ENCODE measurements at regions not wholly inside any gene's neighbourhood (a gene's known extent, or its start where the extent isn't known, plus 50 kb on each side); places are given as distances from the start of the nearest gene placed in this dataset.

- 69% methylated on average over 4 of the region's 4 CpGs for WGBS
- H3K36me3 ChIP-seq, result no peaks in the 10 kb centered on the region
- H3K4me3 ChIP-seq, result no peak overlapping the region
- no peak for DNase-seq (ENCODE audit: low spot score in 2 of 2)
- no peak overlapping the region for H3K27ac ChIP-seq
- no peaks in the 10 kb centered on the region for H3K9me3 ChIP-seq
- no peaks in the 10 kb centered on the region for H3K4me1 ChIP-seq
- no peaks in the 10 kb centered on the region for H3K27me3 ChIP-seq
- TF ChIP-seq POLR2A (IDR thresholded peaks at IDR 0.05) (no peak), EP300 (IDR thresholded peaks at IDR 0.05) (no peak), POLR2AphosphoS5 (IDR thresholded peaks at IDR 0.05) (no peak), CTCF (IDR thresholded peaks at IDR 0.05) (no peak)
Measured at GRCh38 chr1:101406271-101406670, 169.5 kb downstream of the S1PR1 start.

GRCh38 chr1:101406681-101407080 lies 169.9 kb downstream of the S1PR1 start:
- no peak for DNase-seq (ENCODE audit: low spot score in 2 of 2)
- WGBS, result 86% methylated on average over 1 of the region's 1 CpG
- H3K27me3 ChIP-seq, result no peaks in the 10 kb centered on the region
- H3K9me3 ChIP-seq, result no peaks in the 10 kb centered on the region
- H3K4me3 ChIP-seq, result no peak overlapping the region
- TF ChIP-seq CTCF (IDR thresholded peaks at IDR 0.05) (no peak), POLR2A (IDR thresholded peaks at IDR 0.05) (no peak), EP300 (IDR thresholded peaks at IDR 0.05) (no peak)
- no peaks in the 10 kb centered on the region for H3K4me1 ChIP-seq
- no peaks in the 10 kb centered on the region for H3K36me3 ChIP-seq
- H3K27ac ChIP-seq, result no peak overlapping the region

GRCh38 chr1:101407505-101408211 lies 170.8 kb downstream of the S1PR1 start:
- Histone ChIP-seq H3K36me3 (no peaks in the 10 kb centered on the region), H3K4me1 (no peaks in the 10 kb centered on the region), H3K4me3 (no peak overlapping the region), H3K9me3 (no peaks in the 10 kb centered on the region), H3K27ac (no peak overlapping the region), H3K27me3 (no peaks in the 10 kb centered on the region)
- DNase-seq (ENCODE audit: low spot score in 2 of 2), result no peak
- whole genome bisulfite sequencing, result 38% methylated on average over 2 of the region's 2 CpGs
- TF ChIP-seq CTCF (IDR thresholded peaks at IDR 0.05) (no peak), EP300 (IDR thresholded peaks at IDR 0.05) (no peak), POLR2AphosphoS5 (IDR thresholded peaks at IDR 0.05) (no peak), POLR2A (IDR thresholded peaks at IDR 0.05) (no peak)

- H3K9me3 ChIP-seq, result no peaks in the 10 kb centered on the region
- TF ChIP-seq EP300 (IDR thresholded peaks at IDR 0.05) (no peak), CTCF (IDR thresholded peaks at IDR 0.05) (no peak), POLR2AphosphoS5 (IDR thresholded peaks at IDR 0.05) (no peak), POLR2A (IDR thresholded peaks at IDR 0.05) (no peak)
- DNase-seq (ENCODE audit: low spot score in 2 of 2), result no peak
Measured at GRCh38 chr1:101408212-101409042, 171.6 kb downstream of the S1PR1 start.

GRCh38 chr1:101409102-101409501 lies 172.3 kb downstream of the S1PR1 start:
- Histone ChIP-seq H3K36me3 (no peaks in the 10 kb centered on the region), H3K27me3 (no peaks in the 10 kb centered on the region), H3K27ac (no peak overlapping the region), H3K9me3 (no peaks in the 10 kb centered on the region), H3K4me1 (no peaks in the 10 kb centered on the region), H3K4me3 (no peak overlapping the region)
- DNase-seq (ENCODE audit: low spot score in 2 of 2), result no peak
- TF ChIP-seq POLR2A (IDR thresholded peaks at IDR 0.05) (no peak), CTCF (IDR thresholded peaks at IDR 0.05) (no peak), EP300 (IDR thresholded peaks at IDR 0.05) (no peak), POLR2AphosphoS5 (IDR thresholded peaks at IDR 0.05) (no peak)

More at GRCh38 chr1:101408212-101409042, 171.6 kb downstream of the S1PR1 start:
- Histone ChIP-seq H3K27me3 (no peaks in the 10 kb centered on the region), H3K27ac (no peak overlapping the region), H3K4me3 (no peak overlapping the region), H3K4me1 (no peaks in the 10 kb centered on the region), H3K36me3 (no peaks in the 10 kb centered on the region)
- WGBS, result 100% methylated on average over 1 of the region's 1 CpG

Measured in suprapubic skin (tissue), 4 donors.